Activated CD4-positive, alpha-beta T cell treated with anti-CD3 and anti-CD28 coated beads, Interleukin-2, amount 50 U/mL, for 4 hours (primary cell): ENCODE measurements at regions not wholly inside any gene's neighbourhood (a gene's known extent, or its start where the extent isn't known, plus 50 kb on each side); places are given as distances from the start of the nearest gene placed in this dataset.

Source experiments
- DNase-seq, 2 experiments: peaks; one replicate each; pipeline ENCODE4 v3.0.0-alpha.2; 2020

DNA sequence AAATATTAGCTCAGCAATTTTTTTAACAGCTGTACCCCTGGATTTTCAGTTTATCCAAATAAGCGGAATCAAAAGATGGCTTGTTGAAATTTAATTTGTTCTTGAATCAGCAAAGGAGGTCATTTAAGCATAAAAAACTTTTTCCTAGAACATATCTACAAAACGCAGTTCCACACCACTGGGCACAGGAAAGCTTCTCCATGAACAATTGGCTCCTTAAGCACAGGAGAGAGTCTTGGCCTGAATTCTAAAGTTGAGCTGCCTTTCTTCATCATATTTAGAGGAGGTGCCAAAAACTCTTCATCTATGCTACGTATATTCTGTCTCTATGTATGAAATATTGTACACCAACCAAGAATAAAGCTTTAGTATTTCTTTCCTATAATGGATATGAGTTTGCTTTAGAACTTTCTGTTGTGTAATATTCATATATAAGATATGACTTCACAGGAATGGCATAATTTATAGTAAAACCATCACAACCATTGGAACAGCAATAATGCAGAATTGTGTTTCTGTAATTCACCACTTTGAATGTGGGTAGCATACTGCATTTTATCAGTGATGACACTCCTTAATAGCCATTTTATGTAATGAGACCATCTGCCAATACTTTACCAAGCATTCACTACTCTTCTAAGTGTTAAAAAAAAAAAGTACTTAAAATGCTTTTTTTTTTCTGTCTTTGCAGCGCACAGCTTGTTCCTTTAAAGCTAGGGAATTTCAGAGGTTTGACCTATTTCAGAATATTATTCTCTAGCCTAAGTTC lies 263.7 kb downstream of the SLITRK6 start:
- DNase-seq: no peak

- no peak for DNase-seq
Measured at GRCh38 chr13:85533911-85534310, 265.3 kb downstream of the SLITRK6 start.

DNA sequence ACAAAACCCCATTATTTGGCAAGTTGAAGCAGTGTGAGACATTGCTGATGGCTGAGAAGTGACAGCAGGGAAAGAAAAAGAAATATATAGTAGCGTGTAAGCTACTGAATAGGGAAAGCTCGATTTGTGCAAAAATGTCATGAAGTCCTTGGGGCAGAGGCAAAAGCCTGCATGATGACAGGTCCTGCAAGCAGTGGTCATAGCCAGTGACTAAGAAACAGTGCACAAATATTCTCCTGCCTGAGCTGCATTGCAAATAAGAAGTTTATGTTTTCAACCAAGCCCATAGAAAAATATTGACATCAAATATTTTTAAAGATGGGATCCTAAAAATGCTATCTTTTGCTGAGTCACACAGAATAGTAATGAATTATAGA lies 270.0 kb downstream of the SLITRK6 start:
- DNase-seq: no peak

DNA sequence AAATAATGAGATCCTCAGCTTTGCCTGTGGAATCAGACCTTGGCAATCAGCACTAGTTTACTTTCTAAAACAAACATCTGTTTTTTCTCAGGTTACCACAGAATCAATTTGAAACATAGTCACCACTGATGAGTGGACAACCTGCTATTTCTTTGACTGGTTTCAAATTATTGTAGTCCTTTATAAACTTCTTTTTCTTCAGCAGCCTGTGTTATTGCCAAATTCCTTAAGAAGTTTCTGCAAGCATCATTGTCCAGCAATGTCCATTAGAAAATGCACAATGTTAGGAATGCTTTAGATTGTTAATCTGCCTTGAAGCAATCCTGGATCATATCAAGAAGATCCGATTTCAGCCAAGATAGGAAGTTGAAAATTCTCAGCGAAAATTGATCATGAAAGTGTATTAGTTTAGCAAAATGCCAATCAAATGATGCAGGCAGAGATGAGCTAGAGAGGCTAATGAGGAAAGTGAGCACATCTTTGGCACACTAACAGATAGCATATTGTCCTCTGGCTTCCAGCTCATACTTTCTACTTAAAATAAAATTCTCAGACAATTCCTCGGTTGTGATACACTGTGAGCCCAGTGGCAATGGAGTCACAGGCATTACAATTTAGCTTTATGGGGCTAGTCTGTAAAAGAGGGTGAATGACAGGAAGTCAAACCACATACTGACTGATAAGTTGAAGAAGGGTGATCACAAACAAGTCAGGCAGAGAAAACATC lies 270.6 kb downstream of the SLITRK6 start:
- no peak for DNase-seq

DNA sequence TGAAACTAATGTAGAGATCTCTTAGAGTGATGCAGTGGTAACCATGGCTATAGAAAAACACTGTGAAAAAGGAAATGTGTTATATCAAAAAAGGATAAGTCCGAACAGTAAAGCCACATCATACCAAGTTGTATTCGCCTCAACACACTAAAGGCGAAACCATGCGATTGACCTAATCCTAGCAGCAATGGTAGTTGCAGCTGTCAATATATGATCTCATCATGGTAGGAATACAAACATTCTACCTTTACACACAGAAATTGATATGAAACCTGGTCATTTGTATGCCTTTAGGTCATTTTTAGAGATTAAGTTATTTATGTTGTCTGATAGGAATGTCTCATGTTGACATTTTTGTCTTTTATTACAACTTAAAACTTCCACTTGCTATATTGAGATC lies 271.9 kb downstream of the SLITRK6 start:
- DNase-seq: no peak

- no peak for DNase-seq
Measured at GRCh38 chr13:85525411-85525810, 273.8 kb downstream of the SLITRK6 start.

DNA sequence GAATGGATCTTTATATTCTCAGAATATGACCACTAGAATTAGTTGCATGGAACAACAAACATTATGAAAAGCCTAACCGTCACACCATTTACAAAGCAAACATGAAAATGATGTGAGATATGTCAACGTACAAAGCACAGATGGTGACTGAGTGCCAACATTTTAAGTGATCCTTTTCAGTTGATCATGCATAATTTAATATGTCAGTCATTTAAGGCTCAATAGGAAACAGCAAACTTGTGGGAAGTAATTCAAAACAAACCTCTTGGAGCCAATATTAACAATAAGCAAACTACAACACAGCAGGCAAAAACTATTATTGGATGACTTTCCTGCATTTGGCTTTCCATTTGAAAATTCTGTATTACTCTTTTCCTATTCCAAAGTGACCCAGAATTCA lies 277.6 kb downstream of the SLITRK6 start:
- no peak for DNase-seq

DNA sequence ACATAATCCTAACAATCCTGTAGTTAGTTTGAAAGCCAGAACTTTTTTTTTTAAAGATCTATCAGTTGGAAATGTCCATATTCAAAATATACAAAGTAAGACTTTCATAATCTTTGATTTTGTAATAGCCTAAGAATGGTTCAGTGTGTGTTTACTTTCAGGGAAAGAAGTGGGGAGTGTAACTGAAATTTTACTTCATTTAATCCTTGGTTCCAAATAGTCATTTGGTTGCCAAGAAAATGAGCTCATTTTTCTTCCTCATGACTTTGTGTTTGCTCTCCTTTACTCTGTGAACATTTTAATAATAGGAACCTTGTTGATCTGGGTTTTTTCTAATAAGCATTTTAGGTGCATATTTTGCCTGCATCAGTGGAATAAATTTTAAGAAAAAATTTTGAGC lies 278.8 kb downstream of the SLITRK6 start:
- DNase-seq: no peak

GRCh38 chr13:85519363-85519762 lies 279.9 kb downstream of the SLITRK6 start:
- no peak for DNase-seq

DNA sequence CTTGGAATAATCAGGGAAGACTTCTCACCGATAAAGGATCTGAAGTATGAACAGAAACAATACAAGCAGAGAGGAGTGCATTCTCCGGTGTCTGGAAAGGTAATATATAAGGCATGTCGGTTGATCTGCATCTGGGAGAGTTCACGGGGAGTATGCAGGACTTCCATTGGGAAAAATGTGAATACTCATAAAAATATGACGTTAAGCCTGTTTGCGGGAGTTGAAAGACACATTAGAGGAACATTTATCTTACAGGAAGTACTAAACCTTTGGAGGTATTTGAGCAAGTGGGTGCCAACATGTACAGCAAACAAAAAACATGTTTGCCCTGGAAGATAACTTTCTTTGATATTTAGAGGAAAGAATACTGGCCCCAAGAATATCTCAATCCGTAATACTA lies 286.8 kb downstream of the SLITRK6 start:
- DNase-seq: no peak

- DNase-seq: no peak
Measured at GRCh38 chr13:85509512-85509911, 289.7 kb downstream of the SLITRK6 start.

- DNase-seq: no peak
Measured at GRCh38 chr13:85508683-85509329, 290.4 kb downstream of the SLITRK6 start.

- DNase-seq: no peak
Measured at GRCh38 chr13:85503797-85504196, 295.4 kb downstream of the SLITRK6 start.

DNA sequence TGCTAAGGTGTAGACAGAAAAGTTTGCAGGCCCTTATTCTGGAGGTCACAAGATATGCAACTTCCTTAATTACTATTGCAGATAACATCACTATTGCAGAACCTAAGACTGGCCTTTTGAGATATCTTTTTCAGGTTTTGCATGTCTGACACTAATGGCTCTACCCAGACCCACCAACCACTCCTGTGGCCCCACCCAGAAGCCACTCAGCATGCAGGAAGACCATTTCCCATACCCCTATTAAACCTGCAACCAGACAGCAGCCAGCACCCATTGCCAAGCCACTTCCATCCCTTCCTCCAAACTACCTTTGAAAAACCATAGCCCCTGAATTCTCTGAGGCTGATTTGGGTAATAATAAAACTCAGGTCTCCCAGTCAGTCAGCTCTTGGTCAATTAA lies 297.6 kb downstream of the SLITRK6 start:
- no peak for DNase-seq

DNA sequence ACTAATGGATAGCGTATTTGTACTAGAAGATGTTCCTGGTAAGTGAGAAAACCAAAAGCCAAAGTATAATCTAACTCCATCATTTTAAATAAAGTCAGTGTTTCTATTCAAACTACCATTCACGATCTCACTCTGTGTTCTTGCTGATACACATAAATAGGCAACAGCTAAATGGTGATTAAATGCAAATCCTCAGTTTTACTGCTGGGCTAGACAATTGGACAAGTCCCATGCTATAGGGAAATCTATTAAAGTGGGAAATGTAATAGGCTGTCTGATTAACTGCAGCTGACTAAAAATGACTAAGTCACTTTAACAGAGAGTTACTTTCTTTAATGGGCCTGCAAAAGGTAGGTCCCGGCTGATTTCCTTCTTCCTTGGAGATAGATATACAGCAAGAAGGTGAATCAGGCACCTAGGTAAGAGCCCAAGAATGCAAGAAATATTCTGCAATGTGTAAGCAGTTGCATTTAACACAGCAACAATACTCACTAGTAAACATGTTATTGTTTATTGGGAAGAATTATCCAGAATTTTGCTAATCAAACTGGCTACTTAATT lies 298.4 kb downstream of the SLITRK6 start:
- DNase-seq: no peak

- DNase-seq: no peak
Measured at GRCh38 chr13:85498774-85499173, 300.4 kb downstream of the SLITRK6 start.

DNA sequence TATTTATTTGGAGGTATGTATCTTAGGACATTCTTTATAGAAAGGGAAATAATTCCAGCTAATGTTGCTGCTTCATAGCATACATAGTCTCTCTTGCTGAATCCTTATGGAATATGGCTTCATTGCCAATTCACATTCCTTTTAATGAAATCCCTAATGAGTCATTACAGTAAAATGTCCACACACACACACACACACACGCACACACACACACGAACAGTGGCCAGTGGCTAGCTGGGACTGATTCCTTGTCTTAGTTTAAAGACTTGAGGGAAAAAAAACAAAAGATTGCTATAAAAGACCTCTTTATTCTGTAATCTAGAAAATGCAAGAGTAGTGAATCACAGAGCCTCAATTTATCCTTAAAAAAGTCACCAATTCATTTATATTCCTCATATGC lies 301.6 kb downstream of the SLITRK6 start:
- no peak for DNase-seq

- no peak for DNase-seq
Measured at GRCh38 chr13:85492283-85492682, 306.9 kb downstream of the SLITRK6 start.

- DNase-seq: no peak
Measured at GRCh38 chr13:85486663-85487062, 312.6 kb downstream of the SLITRK6 start.

DNA sequence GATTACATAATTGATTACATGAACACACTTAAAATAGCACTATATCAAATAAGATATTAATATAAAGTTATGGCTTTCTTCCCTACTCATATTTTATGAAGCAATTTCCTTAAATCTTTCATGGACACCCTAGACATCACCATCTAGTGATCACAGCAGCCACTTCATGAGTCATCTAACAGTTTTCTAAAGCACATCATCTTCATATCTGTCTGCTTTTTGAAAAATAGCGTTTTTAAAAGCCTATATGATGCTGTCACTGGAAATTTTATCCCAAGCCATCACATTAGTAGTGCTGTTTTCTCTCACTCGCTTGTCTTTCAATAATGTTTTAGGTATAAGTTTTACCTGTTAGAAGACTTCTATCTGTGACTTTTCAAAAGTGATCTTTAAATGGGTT lies 326.1 kb downstream of the SLITRK6 start:
- no peak for DNase-seq

- no peak for DNase-seq
Measured at GRCh38 chr13:85469320-85469719, 329.9 kb downstream of the SLITRK6 start.

GRCh38 chr13:85462792-85463425 lies 336.3 kb downstream of the SLITRK6 start:
- DNase-seq: no peak

DNA sequence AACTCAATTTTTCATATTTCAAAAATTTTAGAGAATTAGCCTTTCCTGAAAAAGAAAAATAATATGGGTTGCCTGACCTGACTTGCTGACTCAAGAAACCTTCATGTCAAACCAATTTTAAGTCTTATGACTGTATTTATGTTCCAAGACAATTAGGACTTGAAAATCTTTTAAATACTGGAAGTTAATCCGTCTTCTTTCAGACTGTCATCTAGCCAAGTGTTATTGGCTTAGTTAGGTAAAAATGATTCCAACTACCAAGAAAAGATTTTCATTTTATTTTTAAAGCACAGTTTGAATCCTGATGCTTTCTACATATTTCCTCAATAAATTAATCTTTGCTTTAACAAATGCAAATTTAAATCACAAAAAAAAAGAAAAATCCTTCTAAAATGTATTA lies 337.6 kb downstream of the SLITRK6 start:
- no peak for DNase-seq
